IMR-90 (cell line): ENCODE measurements at regions not wholly inside any gene's neighbourhood (a gene's known extent, or its start where the extent isn't known, plus 50 kb on each side); places are given as distances from the start of the nearest gene placed in this dataset.

Experiments used
- ATAC-seq: fragments of 200-7000 bp; cut with Tn5 transposase; 2 replicates; pipeline ENCODE4 v1.9.1; 2020; ENCODE audit warnings: low read depth, mild to moderate bottlenecking, moderate library complexity
- BruUV-seq: library from RNA; stranded (reverse); fragments of 400-500 nt; replicated peaks from 2 replicates; lab custom pipeline; 2021; lab: Mats Ljungman, UMichigan
- CTCF ChIA-PET: fragments of 300-600 bp; formaldehyde crosslinking; extraction: SDS; loops from one replicate; lab custom pipeline; 2021; ENCODE audit warnings: antibody characterized with exemption; lab: Yijun Ruan, JAX
- POLR2A ChIA-PET: fragments of 300-600 bp; sonication (Branson Sonifier 250); formaldehyde crosslinking; loops from one replicate; lab custom pipeline; 2022; ENCODE audit warnings: antibody characterized with exemption; ENCODE audit not compliant: unreplicated experiment; lab: Charles Lee
- DNase-seq: peaks from one replicate; pipeline ENCODE4 v3.0.0; 2013
- H2AFZ ChIP-seq: replicated peaks from 2 replicates; pipeline ENCODE3; 2013; ENCODE audit warnings: low read length, mild to moderate bottlenecking; ENCODE audit not compliant: poor library complexity
- H2AK5ac ChIP-seq: 2 replicates; pipeline ENCODE4 v1.6.1; 2013; ENCODE audit warnings: low read depth, low read length, inconsistent platforms
- H2AK9ac ChIP-seq: replicated peaks from 2 replicates; pipeline ENCODE3; 2013; ENCODE audit warnings: mild to moderate bottlenecking, low read depth, low read length, moderate library complexity; ENCODE audit not compliant: poor library complexity
- H2BK120ac ChIP-seq: 2 replicates; pipeline ENCODE4 v1.6.1; 2013; ENCODE audit warnings: low read depth, low read length, inconsistent platforms
- H2BK15ac ChIP-seq: 3 replicates; pipeline ENCODE4 v1.6.1; 2013; ENCODE audit warnings: low read depth, low read length, inconsistent platforms
- H2BK20ac ChIP-seq: 2 replicates; pipeline ENCODE4 v1.6.1; 2013; ENCODE audit warnings: low read depth, mild to moderate bottlenecking, inconsistent platforms, low read length, moderate library complexity
- H2BK5ac ChIP-seq: 2 replicates; pipeline ENCODE4 v1.6.1; 2013; ENCODE audit warnings: mild to moderate bottlenecking, low read depth, low read length, inconsistent platforms; ENCODE audit not compliant: poor library complexity, severe bottlenecking
- H3K14ac ChIP-seq: replicated peaks from 2 replicates; pipeline ENCODE4 v1.6.1; 2013; ENCODE audit warnings: low read depth, low read length, inconsistent platforms
- H3K18ac ChIP-seq: 2 replicates; pipeline ENCODE4 v1.6.1; 2013; ENCODE audit warnings: low read depth, low read length, control low read depth
- H3K23ac ChIP-seq: 2 replicates; pipeline ENCODE4 v1.6.1; 2013; ENCODE audit warnings: low read depth, low read length, inconsistent platforms
- H3K27ac ChIP-seq: 2 replicates; pipeline ENCODE4 v1.5.1; 2013; ENCODE audit warnings: mild to moderate bottlenecking, control low read depth, low read length; ENCODE audit not compliant: insufficient read depth
- H3K27me3 ChIP-seq: 2 replicates; pipeline ENCODE4 v1.6.1; 2013; ENCODE audit warnings: low read length; ENCODE audit not compliant: control insufficient read depth, insufficient read depth
- H3K36me3 ChIP-seq: 2 replicates; pipeline ENCODE4 v1.6.1; 2013; ENCODE audit warnings: low read length, mixed read lengths; ENCODE audit not compliant: control insufficient read depth, insufficient read depth
- H3K4ac ChIP-seq: 2 replicates; pipeline ENCODE4 v1.6.1; 2013; ENCODE audit warnings: low read depth, low read length, inconsistent platforms
- H3K4me1 ChIP-seq: 2 replicates; pipeline ENCODE4 v1.6.1; 2013; ENCODE audit warnings: low read length, mixed read lengths; ENCODE audit not compliant: control insufficient read depth, insufficient read depth
- H3K4me2 ChIP-seq: 2 replicates; pipeline ENCODE4 v1.6.1; 2013; ENCODE audit warnings: low read depth, mild to moderate bottlenecking, control low read depth, low read length, moderate library complexity
- H3K4me3 ChIP-seq: 2 replicates; pipeline ENCODE4 v1.5.1; 2013; ENCODE audit warnings: low read depth, mild to moderate bottlenecking, control low read depth, low read length, moderate library complexity; ENCODE audit not compliant: insufficient read depth
- H3K56ac ChIP-seq: 2 replicates; pipeline ENCODE4 v1.6.1; 2013; ENCODE audit warnings: low read length, inconsistent platforms; ENCODE audit not compliant: insufficient read depth; ENCODE audit errors: extremely low read depth
- H3K79me1 ChIP-seq, 2 experiments: 2 replicates each; pipeline ENCODE4 v1.6.1; 2013; ENCODE audit warnings: low read length in 2 of 2, inconsistent platforms in 1 of 2, low read depth in 1 of 2
- H3K9ac ChIP-seq: 2 replicates; pipeline ENCODE4 v1.6.1; 2013; ENCODE audit warnings: low read depth, low read length, control low read depth
- H3K9me1 ChIP-seq: 2 replicates; pipeline ENCODE4 v1.6.1; 2013; ENCODE audit warnings: low read length, inconsistent platforms; ENCODE audit not compliant: insufficient read depth
- H3K9me3 ChIP-seq: 2 replicates; pipeline ENCODE4 v1.6.1; 2013; ENCODE audit warnings: low read length; ENCODE audit not compliant: control insufficient read depth, insufficient read depth
- H4K20me1 ChIP-seq: 2 replicates; pipeline ENCODE4 v1.6.1; 2013; ENCODE audit warnings: low read length, inconsistent platforms; ENCODE audit not compliant: insufficient read depth
- H4K5ac ChIP-seq: 2 replicates; pipeline ENCODE4 v1.6.1; 2013; ENCODE audit warnings: mild to moderate bottlenecking, low read depth, low read length, control low read depth
- H4K8ac ChIP-seq, 2 experiments: 2 replicates each; pipeline ENCODE4 v1.6.1; 2013; ENCODE audit warnings: low read depth in 2 of 2, low read length in 2 of 2, control low read depth in 1 of 2, inconsistent platforms in 1 of 2
- H4K91ac ChIP-seq: 2 replicates; pipeline ENCODE4 v1.6.1; 2013; ENCODE audit warnings: low read depth, low read length, inconsistent platforms; ENCODE audit not compliant: insufficient read depth
- BHLHE40 ChIP-seq: fragments of 150-350 bp; IDR thresholded peaks from 2 replicates; pipeline ENCODE4 v1.6.1; 2016; ENCODE audit warnings: mild to moderate bottlenecking, low read depth, low read length
- CHD1 ChIP-seq: IDR thresholded peaks from 2 replicates; pipeline ENCODE4 v1.6.1; 2012; ENCODE audit warnings: low read depth, low read length, improper control_type of control experiment
- FOS ChIP-seq: fragments of 150-350 bp; IDR thresholded peaks from 2 replicates; pipeline ENCODE4 v1.6.1; 2016; ENCODE audit warnings: low read depth, low read length
- MXI1 ChIP-seq: IDR thresholded peaks from 2 replicates; pipeline ENCODE4 v1.6.1; 2012; ENCODE audit warnings: low read depth, mild to moderate bottlenecking, low read length, moderate library complexity, borderline replicate concordance
- NFE2L2 ChIP-seq: fragments of 150-350 bp; IDR thresholded peaks from 2 replicates; pipeline ENCODE4 v1.6.1; 2016; ENCODE audit warnings: low read depth, mild to moderate bottlenecking, low read length
- POLR2A ChIP-seq: IDR thresholded peaks from 2 replicates; pipeline ENCODE4 v1.6.1; 2012; ENCODE audit warnings: mild to moderate bottlenecking, low read depth, low read length
- RAD21 ChIP-seq: IDR thresholded peaks from 2 replicates; pipeline ENCODE4 v1.6.1; 2012; ENCODE audit warnings: low read length, improper control_type of control experiment
- RCOR1 ChIP-seq: IDR thresholded peaks from 2 replicates; pipeline ENCODE4 v1.6.1; 2012; ENCODE audit warnings: mild to moderate bottlenecking, low read length, improper control_type of control experiment; ENCODE audit not compliant: insufficient replicate concordance
- SMC3 ChIP-seq: fragments of 150-350 bp; IDR thresholded peaks from 2 replicates; pipeline ENCODE4 v1.6.1; 2016; ENCODE audit warnings: low read depth, mild to moderate bottlenecking, antibody characterized with exemption, low read length, moderate library complexity
- WGBS, 2 experiments: methylation state at CpG; one replicate each; pipeline versions ENCODE4 v1.1.5 to v1.1.7; 2013; ENCODE audit warnings: missing lambda C conversion rate in 2 of 2; ENCODE audit not compliant: insufficient read length in 1 of 2; ENCODE audit errors: extremely low coverage in 2 of 2; 5-methylcytosine and 5-hydroxymethylcytosine counted together
- dilution Hi-C: fragments of 300-500 bp; cut with HindIII; formaldehyde crosslinking; loops from one replicate; pipeline ENCODE4 v1.14.3; 2018; ENCODE audit warnings: low sequenced_read_pairs; ENCODE audit not compliant: unreplicated experiment
- in situ Hi-C: fragments of 300-500 bp; cut with MboI; formaldehyde crosslinking; loops from 3 replicates; pipeline ENCODE4 v1.14.3; 2019; ENCODE audit warnings: low sequenced_read_pairs, inconsistent platforms, mixed read lengths
- intact Hi-C: fragments of 100-400 bp; cut with micrococcal nuclease; formaldehyde crosslinking; loops from 2 replicates; pipeline ENCODE4 v1.10.0; 2022
- TF ChIP-seq, protein P1 (sequence below): fragments of 150-350 bp; IDR thresholded peaks from 2 replicates; pipeline ENCODE4 v1.6.1; 2016; ENCODE audit warnings: low read depth, mild to moderate bottlenecking, low read length, moderate library complexity, borderline replicate concordance
- TF ChIP-seq, protein P2 (sequence below): fragments of 150-350 bp; IDR thresholded peaks from 2 replicates; pipeline ENCODE4 v1.6.1; 2017; ENCODE audit warnings: mild to moderate bottlenecking, antibody characterized with exemption, low read length, low read depth
- TF ChIP-seq, protein P3 (sequence below): conservative IDR thresholded peaks from 2 replicates; pipeline ENCODE4 v1.5.1; 2012; ENCODE audit warnings: mild to moderate bottlenecking, low read depth, low read length, improper control_type of control experiment

DNA sequence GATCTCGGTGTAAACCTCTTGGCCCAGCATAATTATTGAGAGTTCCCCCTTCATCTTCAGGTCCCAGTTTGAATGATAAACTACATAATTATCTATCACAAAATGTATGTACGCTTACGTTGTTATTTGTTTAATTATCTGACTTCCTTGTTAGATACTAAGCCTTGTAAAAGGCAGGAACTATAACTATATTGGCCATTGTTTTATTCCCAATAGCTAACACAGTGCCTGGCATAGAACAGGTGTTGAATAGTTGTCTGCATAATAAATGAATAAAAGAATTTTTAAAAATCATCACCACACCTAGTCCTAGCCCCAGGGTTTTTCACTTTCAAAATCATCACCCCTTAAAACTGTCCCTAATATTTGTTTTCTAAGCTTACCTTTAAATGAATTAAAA, 207.9 kb downstream of the MREG start:
- ChIA-PET POLR2A (no interaction called here), CTCF (interaction anchor here (0.6 kb wide), 1 partner anchor 76 kb away, joined by 4 read pairs; no protein-coding TSS in a partner anchor)
- no peak overlapping the region for H3K4me3 ChIP-seq
- H3K27me3 ChIP-seq, result no peaks in the 10 kb centered on the region
- H3K79me1 ChIP-seq, result no peaks in the 10 kb centered on the region
- no peak overlapping the region for H3K9ac ChIP-seq
- no peak overlapping the region for H4K91ac ChIP-seq
- no peak overlapping the region for H3K14ac ChIP-seq
- H4K8ac ChIP-seq, result no peak overlapping the region
- H3K27ac ChIP-seq, result no peak overlapping the region
- WGBS, 2 experiments, result no CpG with 5 or more reads among the region's 3 CpGs
- H3K36me3 ChIP-seq, result no peaks in the 10 kb centered on the region
- H2AK5ac ChIP-seq, result no peak overlapping the region
- no peak overlapping the region for H4K5ac ChIP-seq
- no peak overlapping the region for H2BK120ac ChIP-seq
- H2BK15ac ChIP-seq, result no peak overlapping the region
- no peak overlapping the region for H3K18ac ChIP-seq
- no peaks in the 10 kb centered on the region for H4K20me1 ChIP-seq
- in situ Hi-C loops (no loop called here), dilution Hi-C loops (no loop called here), intact Hi-C loops (no loop called here)
- DNase-seq (no peak), ATAC-seq (no peak)
- no peak overlapping the region for H2BK20ac ChIP-seq
- BruUV-seq, result no TSS peak
- H2AK9ac ChIP-seq, result no peak overlapping the region
- no peak overlapping the region for H3K23ac ChIP-seq
- no peak overlapping the region for H3K4me2 ChIP-seq
- no peak overlapping the region for H2BK5ac ChIP-seq
- H2AFZ ChIP-seq, result no peak overlapping the region
- H3K9me3 ChIP-seq, result no peaks in the 10 kb centered on the region
- no peaks in the 10 kb centered on the region for H3K9me1 ChIP-seq
- peaks cover 2% of the 10 kb centered on the region; the same call in 1 of the 2 replicates for H3K4me1 ChIP-seq
- no peak overlapping the region for H3K4ac ChIP-seq
- no peak overlapping the region for H3K56ac ChIP-seq
- TF ChIP-seq, protein P1, sequence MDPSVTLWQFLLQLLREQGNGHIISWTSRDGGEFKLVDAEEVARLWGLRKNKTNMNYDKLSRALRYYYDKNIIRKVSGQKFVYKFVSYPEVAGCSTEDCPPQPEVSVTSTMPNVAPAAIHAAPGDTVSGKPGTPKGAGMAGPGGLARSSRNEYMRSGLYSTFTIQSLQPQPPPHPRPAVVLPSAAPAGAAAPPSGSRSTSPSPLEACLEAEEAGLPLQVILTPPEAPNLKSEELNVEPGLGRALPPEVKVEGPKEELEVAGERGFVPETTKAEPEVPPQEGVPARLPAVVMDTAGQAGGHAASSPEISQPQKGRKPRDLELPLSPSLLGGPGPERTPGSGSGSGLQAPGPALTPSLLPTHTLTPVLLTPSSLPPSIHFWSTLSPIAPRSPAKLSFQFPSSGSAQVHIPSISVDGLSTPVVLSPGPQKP, result no peak
- no peak for TF ChIP-seq NFE2L2
- no peak for TF ChIP-seq FOS
- no peak for TF ChIP-seq RAD21
- TF ChIP-seq BHLHE40, result no peak
- no peak for TF ChIP-seq POLR2A
- no peak for TF ChIP-seq MXI1
- TF ChIP-seq, protein P2, sequence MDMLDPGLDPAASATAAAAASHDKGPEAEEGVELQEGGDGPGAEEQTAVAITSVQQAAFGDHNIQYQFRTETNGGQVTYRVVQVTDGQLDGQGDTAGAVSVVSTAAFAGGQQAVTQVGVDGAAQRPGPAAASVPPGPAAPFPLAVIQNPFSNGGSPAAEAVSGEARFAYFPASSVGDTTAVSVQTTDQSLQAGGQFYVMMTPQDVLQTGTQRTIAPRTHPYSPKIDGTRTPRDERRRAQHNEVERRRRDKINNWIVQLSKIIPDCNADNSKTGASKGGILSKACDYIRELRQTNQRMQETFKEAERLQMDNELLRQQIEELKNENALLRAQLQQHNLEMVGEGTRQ, result no peak
- TF ChIP-seq SMC3, result no peak
- TF ChIP-seq RCOR1, result no peak
- TF ChIP-seq, protein P3, sequence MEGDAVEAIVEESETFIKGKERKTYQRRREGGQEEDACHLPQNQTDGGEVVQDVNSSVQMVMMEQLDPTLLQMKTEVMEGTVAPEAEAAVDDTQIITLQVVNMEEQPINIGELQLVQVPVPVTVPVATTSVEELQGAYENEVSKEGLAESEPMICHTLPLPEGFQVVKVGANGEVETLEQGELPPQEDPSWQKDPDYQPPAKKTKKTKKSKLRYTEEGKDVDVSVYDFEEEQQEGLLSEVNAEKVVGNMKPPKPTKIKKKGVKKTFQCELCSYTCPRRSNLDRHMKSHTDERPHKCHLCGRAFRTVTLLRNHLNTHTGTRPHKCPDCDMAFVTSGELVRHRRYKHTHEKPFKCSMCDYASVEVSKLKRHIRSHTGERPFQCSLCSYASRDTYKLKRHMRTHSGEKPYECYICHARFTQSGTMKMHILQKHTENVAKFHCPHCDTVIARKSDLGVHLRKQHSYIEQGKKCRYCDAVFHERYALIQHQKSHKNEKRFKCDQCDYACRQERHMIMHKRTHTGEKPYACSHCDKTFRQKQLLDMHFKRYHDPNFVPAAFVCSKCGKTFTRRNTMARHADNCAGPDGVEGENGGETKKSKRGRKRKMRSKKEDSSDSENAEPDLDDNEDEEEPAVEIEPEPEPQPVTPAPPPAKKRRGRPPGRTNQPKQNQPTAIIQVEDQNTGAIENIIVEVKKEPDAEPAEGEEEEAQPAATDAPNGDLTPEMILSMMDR, result no peak
- no peak for TF ChIP-seq CHD1
